Neural cell (in vitro differentiated cells): ENCODE measurements at regions not wholly inside any gene's neighbourhood (a gene's known extent, or its start where the extent isn't known, plus 50 kb on each side); places are given as distances from the start of the nearest gene placed in this dataset.
"Not testable (repeated sequence)": the region's sequence is repeated elsewhere in the genome, so short reads cannot be mapped to it uniquely, and the experiment has no call there.

Experiments
- H2AFZ ChIP-seq: fragments of 200-600, 300-800 bp; sonication (generic), shearing (Covaris generic); 2 replicates; pipeline ENCODE4 v1.6.0; 2014; ENCODE audit warnings: low read depth, mild to moderate bottlenecking, antibody characterized with exemption, low read length, moderate library complexity
- H3F3A ChIP-seq: fragments of 200-600 bp; shearing (Covaris generic); 2 replicates; pipeline ENCODE4 v1.6.1; 2016; ENCODE audit warnings: mild to moderate bottlenecking, moderate library complexity, mixed read lengths, antibody characterized with exemption, low read length; ENCODE audit not compliant: insufficient read depth, poor library complexity, severe bottlenecking
- H3K27ac ChIP-seq: fragments of 200-600, 300-800 bp; sonication (generic), shearing (Covaris generic); 2 replicates; pipeline ENCODE4 v1.5.1; 2014; ENCODE audit warnings: mild to moderate bottlenecking, low read length, moderate library complexity
- H3K27me3 ChIP-seq: fragments of 300-800, 200-600 bp; sonication (generic), shearing (Covaris generic); 2 replicates; pipeline ENCODE4 v1.6.0; 2014; ENCODE audit warnings: mild to moderate bottlenecking, low read depth, low read length, moderate library complexity; ENCODE audit not compliant: insufficient read depth
- H3K36me3 ChIP-seq: fragments of 300-800, 200-600 bp; sonication (generic), shearing (Covaris generic); 2 replicates; pipeline ENCODE4 v1.5.1; 2014; ENCODE audit warnings: mild to moderate bottlenecking, antibody characterized with exemption, low read length, moderate library complexity; ENCODE audit not compliant: insufficient read depth
- H3K4me2 ChIP-seq: fragments of 300-800, 200-600 bp; sonication (generic), shearing (Covaris generic); 2 replicates; pipeline ENCODE4 v1.6.0; 2014; ENCODE audit warnings: mild to moderate bottlenecking, low read length
- H3K4me3 ChIP-seq: fragments of 300-800, 200-600 bp; sonication (generic), shearing (Covaris generic); 2 replicates; pipeline ENCODE4 v1.5.1; 2014; ENCODE audit warnings: mild to moderate bottlenecking, low read length, moderate library complexity
- H3K79me2 ChIP-seq: fragments of 200-600 bp; shearing (Covaris generic); replicated peaks from 2 replicates; pipeline ENCODE4 v1.6.0; 2014; ENCODE audit warnings: mild to moderate bottlenecking, low read length, moderate library complexity; ENCODE audit not compliant: insufficient read depth
- H3K9ac ChIP-seq: fragments of 300-800, 200-600 bp; sonication (generic), shearing (Covaris generic); 2 replicates; pipeline ENCODE4 v1.6.1; 2016; ENCODE audit warnings: mild to moderate bottlenecking, low read length, mixed read lengths
- H3K9me2 ChIP-seq: fragments of 200-600 bp; shearing (Covaris generic); 2 replicates; pipeline ENCODE4 v1.6.1; 2016; ENCODE audit warnings: mild to moderate bottlenecking, low read length, mixed read lengths; ENCODE audit not compliant: insufficient read depth
- H3K9me3 ChIP-seq: fragments of 200-600, 300-800 bp; sonication (generic), shearing (Covaris generic); 2 replicates; pipeline ENCODE4 v1.6.1; 2016; ENCODE audit warnings: mild to moderate bottlenecking, mixed run types, low read length, moderate library complexity, mixed read lengths
- H4K20me1 ChIP-seq: fragments of 200-600 bp; shearing (Covaris generic); 2 replicates; pipeline ENCODE4 v1.6.1; 2016; ENCODE audit warnings: mild to moderate bottlenecking, mixed run types; ENCODE audit not compliant: insufficient read depth
- EP300 ChIP-seq: fragments of 450-650 bp; conservative IDR thresholded peaks from 2 replicates; pipeline ENCODE4 v1.6.1; 2014; ENCODE audit warnings: antibody characterized with exemption, mild to moderate bottlenecking, moderate library complexity; ENCODE audit not compliant: poor library complexity, severe bottlenecking
- EZH2 ChIP-seq: fragments of 200-600, 300-800 bp; shearing (Covaris generic), sonication (generic); IDR thresholded peaks from 2 replicates; pipeline ENCODE4 v1.6.1; 2014; ENCODE audit warnings: antibody characterized with exemption, low read length, borderline replicate concordance, mild to moderate bottlenecking; ENCODE audit not compliant: insufficient read depth, poor library complexity, severe bottlenecking
- MXI1 ChIP-seq: fragments of 450-650 bp; conservative IDR thresholded peaks from 2 replicates; pipeline ENCODE4 v1.6.1; 2014; ENCODE audit warnings: antibody characterized with exemption, mild to moderate bottlenecking; ENCODE audit not compliant: poor library complexity, severe bottlenecking
- POLR2AphosphoS5 ChIP-seq: IDR thresholded peaks from 2 replicates; pipeline ENCODE4 v1.6.1; 2012
- RAD21 ChIP-seq: fragments of 450-650 bp; conservative IDR thresholded peaks from 2 replicates; pipeline ENCODE4 v1.6.1; 2014; ENCODE audit warnings: antibody characterized with exemption, mild to moderate bottlenecking, moderate library complexity
- REST ChIP-seq: IDR thresholded peaks from 2 replicates; pipeline ENCODE4 v1.6.1; 2012; ENCODE audit warnings: borderline replicate concordance
- SMC3 ChIP-seq: fragments of 450-650 bp; conservative IDR thresholded peaks from 2 replicates; pipeline ENCODE4 v1.6.1; 2014; ENCODE audit warnings: antibody characterized with exemption, mild to moderate bottlenecking, moderate library complexity; ENCODE audit not compliant: poor library complexity
- TAF1 ChIP-seq: IDR thresholded peaks from 2 replicates; pipeline ENCODE4 v1.6.1; 2012; ENCODE audit warnings: low read depth
- TF ChIP-seq, protein P1 (sequence below): fragments of 450-650 bp; IDR thresholded peaks from 2 replicates; pipeline ENCODE4 v1.5.1; 2014; ENCODE audit warnings: antibody characterized with exemption, mild to moderate bottlenecking, moderate library complexity; ENCODE audit not compliant: poor library complexity, severe bottlenecking

- H3K27ac ChIP-seq = no peak overlapping the region
- no peak for TF ChIP-seq EZH2
- TF ChIP-seq MXI1 = no peak
- no peak for TF ChIP-seq SMC3
- TF ChIP-seq, protein P1, sequence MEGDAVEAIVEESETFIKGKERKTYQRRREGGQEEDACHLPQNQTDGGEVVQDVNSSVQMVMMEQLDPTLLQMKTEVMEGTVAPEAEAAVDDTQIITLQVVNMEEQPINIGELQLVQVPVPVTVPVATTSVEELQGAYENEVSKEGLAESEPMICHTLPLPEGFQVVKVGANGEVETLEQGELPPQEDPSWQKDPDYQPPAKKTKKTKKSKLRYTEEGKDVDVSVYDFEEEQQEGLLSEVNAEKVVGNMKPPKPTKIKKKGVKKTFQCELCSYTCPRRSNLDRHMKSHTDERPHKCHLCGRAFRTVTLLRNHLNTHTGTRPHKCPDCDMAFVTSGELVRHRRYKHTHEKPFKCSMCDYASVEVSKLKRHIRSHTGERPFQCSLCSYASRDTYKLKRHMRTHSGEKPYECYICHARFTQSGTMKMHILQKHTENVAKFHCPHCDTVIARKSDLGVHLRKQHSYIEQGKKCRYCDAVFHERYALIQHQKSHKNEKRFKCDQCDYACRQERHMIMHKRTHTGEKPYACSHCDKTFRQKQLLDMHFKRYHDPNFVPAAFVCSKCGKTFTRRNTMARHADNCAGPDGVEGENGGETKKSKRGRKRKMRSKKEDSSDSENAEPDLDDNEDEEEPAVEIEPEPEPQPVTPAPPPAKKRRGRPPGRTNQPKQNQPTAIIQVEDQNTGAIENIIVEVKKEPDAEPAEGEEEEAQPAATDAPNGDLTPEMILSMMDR = no peak
- no peak for TF ChIP-seq REST
- TF ChIP-seq POLR2AphosphoS5 = no peak
- no peak for TF ChIP-seq RAD21
- TF ChIP-seq EP300 = no peak
- TF ChIP-seq TAF1 = no peak
- no peak overlapping the region for H2AFZ ChIP-seq
- no peaks in the 10 kb centered on the region for H3K9me3 ChIP-seq
- no peaks in the 10 kb centered on the region for H3K79me2 ChIP-seq
- H3K9me2 ChIP-seq = no peaks in the 10 kb centered on the region
- no peak overlapping the region for H3K4me2 ChIP-seq
- no peak overlapping the region for H3K4me3 ChIP-seq
- H3K27me3 ChIP-seq = no peaks in the 10 kb centered on the region
- H3K36me3 ChIP-seq = no peaks in the 10 kb centered on the region
- H3F3A ChIP-seq = no peaks in the 10 kb centered on the region
- H4K20me1 ChIP-seq = no peaks in the 10 kb centered on the region
- no peak overlapping the region for H3K9ac ChIP-seq
Observed at GRCh38 chr7:34357068-34357467, 300.9 kb upstream of the NPSR1 start.

DNA sequence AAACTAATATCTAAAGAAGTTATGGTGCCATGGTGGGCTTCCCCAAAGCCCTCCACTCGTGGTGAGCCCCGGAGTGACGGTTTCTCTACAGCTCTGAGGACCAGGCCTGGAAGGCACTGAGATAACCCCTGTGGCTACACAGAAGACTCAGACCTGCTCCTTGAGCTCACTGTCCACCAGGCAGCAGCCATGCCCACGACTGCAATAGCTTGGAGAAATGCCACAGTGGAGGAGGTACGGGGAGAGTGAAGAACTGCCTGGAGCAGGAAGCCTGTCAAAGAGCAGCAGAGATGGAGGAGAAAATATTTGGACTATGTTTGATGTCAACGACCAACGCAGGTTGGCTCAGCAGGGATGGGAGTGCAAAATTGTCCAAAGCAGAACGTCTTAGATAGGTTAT is 300.1 kb upstream of the NPSR1 start:
- Histone ChIP-seq H3K9ac (no peak overlapping the region), H3K27me3 (no peaks in the 10 kb centered on the region), H4K20me1 (no peaks in the 10 kb centered on the region), H3K4me2 (no peak overlapping the region), H3K9me2 (no peaks in the 10 kb centered on the region), H3K79me2 (no peaks in the 10 kb centered on the region), H2AFZ (no peak overlapping the region), H3K4me3 (no peak overlapping the region), H3F3A (no peaks in the 10 kb centered on the region), H3K27ac (no peak overlapping the region), H3K36me3 (no peaks in the 10 kb centered on the region), H3K9me3 (no peaks in the 10 kb centered on the region)
- TF ChIP-seq, protein P1 = no peak
- TF ChIP-seq RAD21 (no peak), POLR2AphosphoS5 (no peak), TAF1 (no peak), REST (no peak), EP300 (no peak), MXI1 (no peak), EZH2 (no peak), SMC3 (no peak)

GRCh38 chr7:34358578-34358977 is 299.4 kb upstream of the NPSR1 start:
- H3K4me2 ChIP-seq, H3K36me3 ChIP-seq, H4K20me1 ChIP-seq, H3F3A ChIP-seq, H3K79me2 ChIP-seq, H3K4me3 ChIP-seq, H3K27ac ChIP-seq, H3K9ac ChIP-seq, H3K27me3 ChIP-seq, H3K9me2 ChIP-seq, H2AFZ ChIP-seq, H3K9me3 ChIP-seq: not testable (repeated sequence)
